ENCODE measurements at regions not wholly inside any gene's neighbourhood (a gene's known extent, or its start where the extent isn't known, plus 50 kb on each side); places are given as distances from the start of the nearest gene placed in this dataset.

- no peak overlapping the region for H3K9ac ChIP-seq (ENCODE audit: low read length)
- no peaks in the 10 kb centered on the region for H3K79me2 ChIP-seq (ENCODE audit: insufficient read depth, low read length)
- H3K4me2 ChIP-seq (ENCODE audit: low read length), result no peak overlapping the region
- no peak for TF ChIP-seq CTCF (IDR thresholded peaks at IDR 0.05; ENCODE audit: low read length)
- no peak for TF ChIP-seq EZH2 (IDR thresholded peaks at IDR 0.05; ENCODE audit: borderline replicate concordance, low read length)
- no peaks in the 10 kb centered on the region for H3K4me1 ChIP-seq (ENCODE audit: insufficient read depth, low read length, severe bottlenecking)
- no peaks in the 10 kb centered on the region for H3F3A ChIP-seq (ENCODE audit: insufficient read depth, low read length)
- no peaks in the 10 kb centered on the region for H3K27me3 ChIP-seq (ENCODE audit: insufficient read depth, low read length)
- H3K27ac ChIP-seq (ENCODE audit: low read depth, low read length, poor library complexity, severe bottlenecking), result no peak overlapping the region
- no peaks in the 10 kb centered on the region for H3K9me3 ChIP-seq (ENCODE audit: low read length)
- H4K20me1 ChIP-seq (ENCODE audit: insufficient read depth, low read length), result no peaks in the 10 kb centered on the region
- H2AFZ ChIP-seq (ENCODE audit: low read length), result no peak overlapping the region
- H3K36me3 ChIP-seq (ENCODE audit: insufficient read depth, low read length), result no peaks in the 10 kb centered on the region
- H3K9me2 ChIP-seq (ENCODE audit: low read depth, low read length), result no peaks in the 10 kb centered on the region
- H3K4me3 ChIP-seq (ENCODE audit: low read depth, low read length, poor library complexity, severe bottlenecking), result no peak overlapping the region
Measured at GRCh38 chr12:105983622-105984320, 155.0 kb downstream of the NUAK1 start.

GRCh38 chr12:105985383-105985782 is 153.4 kb downstream of the NUAK1 start:
- no peaks in the 10 kb centered on the region for H3K79me2 ChIP-seq (ENCODE audit: insufficient read depth, low read length)
- no peaks in the 10 kb centered on the region for H3K9me2 ChIP-seq (ENCODE audit: low read depth, low read length)
- H3K9me3 ChIP-seq (ENCODE audit: low read length), result no peaks in the 10 kb centered on the region
- no peak overlapping the region for H3K9ac ChIP-seq (ENCODE audit: low read length)
- no peak overlapping the region for H2AFZ ChIP-seq (ENCODE audit: low read length)
- H3K27me3 ChIP-seq (ENCODE audit: insufficient read depth, low read length), result no peaks in the 10 kb centered on the region
- no peaks in the 10 kb centered on the region for H3K4me1 ChIP-seq (ENCODE audit: insufficient read depth, low read length, severe bottlenecking)
- no peak overlapping the region for H3K4me2 ChIP-seq (ENCODE audit: low read length)
- no peaks in the 10 kb centered on the region for H4K20me1 ChIP-seq (ENCODE audit: insufficient read depth, low read length)
- no peaks in the 10 kb centered on the region for H3K36me3 ChIP-seq (ENCODE audit: insufficient read depth, low read length)
- TF ChIP-seq EZH2 (IDR thresholded peaks at IDR 0.05; ENCODE audit: borderline replicate concordance, low read length), result no peak
- no peak overlapping the region for H3K4me3 ChIP-seq (ENCODE audit: low read depth, low read length, poor library complexity, severe bottlenecking)
- no peak overlapping the region for H3K27ac ChIP-seq (ENCODE audit: low read depth, low read length, poor library complexity, severe bottlenecking)
- H3F3A ChIP-seq (ENCODE audit: insufficient read depth, low read length), result no peaks in the 10 kb centered on the region

GRCh38 chr12:105986779-105987684 is 151.7 kb downstream of the NUAK1 start:
- no peaks in the 10 kb centered on the region for H3K36me3 ChIP-seq (ENCODE audit: insufficient read depth, low read length)
- no peak overlapping the region for H3K9ac ChIP-seq (ENCODE audit: low read length)
- no peaks in the 10 kb centered on the region for H3K4me1 ChIP-seq (ENCODE audit: insufficient read depth, low read length, severe bottlenecking)
- H3K27ac ChIP-seq (ENCODE audit: low read depth, low read length, poor library complexity, severe bottlenecking), result no peak overlapping the region
- H3K27me3 ChIP-seq (ENCODE audit: insufficient read depth, low read length), result no peaks in the 10 kb centered on the region
- H3F3A ChIP-seq (ENCODE audit: insufficient read depth, low read length), result no peaks in the 10 kb centered on the region
- no peak overlapping the region for H3K4me2 ChIP-seq (ENCODE audit: low read length)
- H3K79me2 ChIP-seq (ENCODE audit: insufficient read depth, low read length), result no peaks in the 10 kb centered on the region
- no peaks in the 10 kb centered on the region for H4K20me1 ChIP-seq (ENCODE audit: insufficient read depth, low read length)
- no peak overlapping the region for H3K4me3 ChIP-seq (ENCODE audit: low read depth, low read length, poor library complexity, severe bottlenecking)
- no peak overlapping the region for H2AFZ ChIP-seq (ENCODE audit: low read length)
- no peaks in the 10 kb centered on the region for H3K9me3 ChIP-seq (ENCODE audit: low read length)
- H3K9me2 ChIP-seq (ENCODE audit: low read depth, low read length), result no peaks in the 10 kb centered on the region
- TF ChIP-seq CTCF (IDR thresholded peaks at IDR 0.05; ENCODE audit: low read length), result no peak
- no peak for TF ChIP-seq EZH2 (IDR thresholded peaks at IDR 0.05; ENCODE audit: borderline replicate concordance, low read length)

Measured in OCI-LY1 (cell line).